Neuronal stem cell (in vitro differentiated cells): ENCODE measurements at regions not wholly inside any gene's neighbourhood (a gene's known extent, or its start where the extent isn't known, plus 50 kb on each side); places are given as distances from the start of the nearest gene placed in this dataset.

Source experiments
- DNase-seq: peaks from one replicate; pipeline ENCODE4 v3.0.0-alpha.2; 2013; ENCODE audit warnings: low spot score
- H2AFZ ChIP-seq: one replicate; pipeline ENCODE4 v1.6.1; 2013; ENCODE audit warnings: mild to moderate bottlenecking, low read length, inconsistent platforms
- H2AK5ac ChIP-seq: 2 replicates; pipeline ENCODE4 v1.6.1; 2013; ENCODE audit warnings: low read depth, mild to moderate bottlenecking, inconsistent platforms, low read length, moderate library complexity, mixed read lengths
- H2BK120ac ChIP-seq: 2 replicates; pipeline ENCODE4 v1.6.1; 2013; ENCODE audit warnings: low read depth, mild to moderate bottlenecking, inconsistent platforms, low read length, moderate library complexity, mixed read lengths
- H2BK12ac ChIP-seq: one replicate; pipeline ENCODE4 v1.6.1; 2013; ENCODE audit warnings: low read length, inconsistent platforms
- H2BK15ac ChIP-seq: 2 replicates; pipeline ENCODE4 v1.6.1; 2013; ENCODE audit warnings: mild to moderate bottlenecking, low read length, inconsistent platforms, mixed read lengths
- H2BK5ac ChIP-seq: one replicate; pipeline ENCODE4 v1.6.1; 2013; ENCODE audit warnings: inconsistent platforms, mild to moderate bottlenecking, low read length, moderate library complexity
- H3K14ac ChIP-seq: one replicate; pipeline ENCODE4 v1.6.1; 2013; ENCODE audit warnings: low read length, inconsistent platforms
- H3K18ac ChIP-seq: 2 replicates; pipeline ENCODE4 v1.6.1; 2013; ENCODE audit warnings: low read length, inconsistent platforms
- H3K23ac ChIP-seq: 2 replicates; pipeline ENCODE4 v1.6.1; 2013; ENCODE audit warnings: low read depth, mild to moderate bottlenecking, mixed read lengths, low read length, inconsistent platforms; ENCODE audit not compliant: poor library complexity
- H3K27ac ChIP-seq: replicated peaks from 3 replicates; pipeline ENCODE4 v1.5.1; 2013; ENCODE audit warnings: low read length, inconsistent platforms
- H3K27me3 ChIP-seq, 3 experiments: 2 replicates each; pipeline ENCODE4 v1.6.1; 2013; ENCODE audit warnings: low read length in 3 of 3, mild to moderate bottlenecking in 2 of 3, inconsistent platforms in 1 of 3, low read depth in 1 of 3, mixed read lengths in 1 of 3, moderate library complexity in 1 of 3; ENCODE audit not compliant: control insufficient read depth in 3 of 3, insufficient read depth in 3 of 3
- H3K36me3 ChIP-seq, 2 donors: replicated peaks in 1 of 2; 2 replicates each; pipeline ENCODE4 v1.6.1; 2013; ENCODE audit warnings: low read length in 2 of 2; ENCODE audit not compliant: control insufficient read depth in 2 of 2, insufficient read depth in 2 of 2
- H3K4ac ChIP-seq: 2 replicates; pipeline ENCODE4 v1.6.1; 2013; ENCODE audit warnings: inconsistent platforms, mild to moderate bottlenecking, low read length, moderate library complexity
- H3K4me1 ChIP-seq, 2 donors: 1 replicate in 1 of 2; 2 replicates in 1 of 2; pipeline ENCODE4 v1.6.1; 2013; ENCODE audit warnings: low read length in 2 of 2, low read depth in 1 of 2; ENCODE audit not compliant: control insufficient read depth in 2 of 2, insufficient read depth in 1 of 2
- H3K4me2 ChIP-seq: one replicate; pipeline ENCODE4 v1.6.1; 2013; ENCODE audit warnings: mild to moderate bottlenecking, low read length, inconsistent platforms; ENCODE audit not compliant: insufficient read depth, poor library complexity, severe bottlenecking
- H3K4me3 ChIP-seq, 2 donors: 2 replicates each; pipeline ENCODE4 v1.5.1; 2013; ENCODE audit warnings: low read length in 2 of 2, mild to moderate bottlenecking in 2 of 2, inconsistent platforms in 1 of 2, moderate library complexity in 1 of 2
- H3K79me1 ChIP-seq: one replicate; pipeline ENCODE4 v1.6.1; 2013; ENCODE audit warnings: low read depth, mild to moderate bottlenecking, inconsistent platforms, low read length, moderate library complexity
- H3K9ac ChIP-seq: one replicate; pipeline ENCODE4 v1.6.1; 2013; ENCODE audit warnings: mild to moderate bottlenecking, low read depth, low read length, inconsistent platforms; ENCODE audit not compliant: poor library complexity
- H3K9me3 ChIP-seq, 2 donors: replicated peaks in 1 of 2; 2 replicates each; pipeline versions ENCODE3 to v1.6.1; 2013; ENCODE audit warnings: low read length in 2 of 2, mild to moderate bottlenecking in 2 of 2, inconsistent platforms in 1 of 2, low read depth in 1 of 2, mixed read lengths in 1 of 2, moderate library complexity in 1 of 2; ENCODE audit not compliant: control insufficient read depth in 2 of 2, insufficient read depth in 1 of 2
- H4K8ac ChIP-seq: one replicate; pipeline ENCODE4 v1.6.1; 2013; ENCODE audit warnings: low read depth, mild to moderate bottlenecking, inconsistent platforms, low read length, moderate library complexity
- H4K91ac ChIP-seq: one replicate; pipeline ENCODE4 v1.6.1; 2013; ENCODE audit warnings: low read length, low read depth, mild to moderate bottlenecking, inconsistent platforms; ENCODE audit not compliant: poor library complexity
- WGBS, 2 donors: extraction: QIAGEN DNeasy Blood & Tissue Kit; methylation state at CpG; one replicate each; pipeline ENCODE4 v1.1.7; 2013; ENCODE audit warnings: missing lambda C conversion rate in 2 of 2, mixed read lengths in 1 of 2; ENCODE audit not compliant: insufficient read length in 2 of 2, insufficient replicate concordance in 1 of 2; ENCODE audit errors: extremely low coverage in 2 of 2; 5-methylcytosine and 5-hydroxymethylcytosine counted together

- H3K4ac ChIP-seq = no peak overlapping the region
- H3K79me1 ChIP-seq = no peaks in the 10 kb centered on the region
- H2AK5ac ChIP-seq = no peak overlapping the region
- no peak overlapping the region for H2BK15ac ChIP-seq
- H2BK120ac ChIP-seq = no peak overlapping the region
- H4K8ac ChIP-seq = no peak overlapping the region
- no peak for DNase-seq
- H2BK12ac ChIP-seq = no peak overlapping the region
- H3K14ac ChIP-seq = no peak overlapping the region
- H3K27ac ChIP-seq = no peak overlapping the region
- H2BK5ac ChIP-seq = no peak overlapping the region
- H3K4me3 ChIP-seq = no peak overlapping the region
- WGBS, 2 donors = no CpG with 5 or more reads among the region's 3 CpGs
- no peaks in the 10 kb centered on the region for H3K27me3 ChIP-seq
- no peak overlapping the region for H3K9ac ChIP-seq
- H4K91ac ChIP-seq = no peak overlapping the region
- H3K18ac ChIP-seq = no peak overlapping the region
- no peak overlapping the region for H3K23ac ChIP-seq
- H2AFZ ChIP-seq = no peak overlapping the region
- H3K4me2 ChIP-seq = no peak overlapping the region
- H3K4me1 ChIP-seq = peaks cover 0 to 3% of the 10 kb centered on the region in 2 donors
- no peaks in the 10 kb centered on the region for H3K36me3 ChIP-seq
- no peaks in the 10 kb centered on the region for H3K9me3 ChIP-seq
These were observed 685.5 kb downstream of the CPS1 start for GRCh38 chr2:211241891-211242290.

GRCh38 chr2:211247751-211248150 lies 691.4 kb downstream of the CPS1 start:
- Histone ChIP-seq H4K8ac (no peak overlapping the region), H3K4me2 (no peak overlapping the region), H3K79me1 (no peaks in the 10 kb centered on the region), H2BK15ac (no peak overlapping the region), H3K4ac (no peak overlapping the region), H3K18ac (no peak overlapping the region), H2BK12ac (no peak overlapping the region), H3K4me1 (peaks cover 4 to 6% of the 10 kb centered on the region in 2 donors), H2BK5ac (no peak overlapping the region), H2BK120ac (no peak overlapping the region), H2AK5ac (no peak overlapping the region), H3K27ac (no peak overlapping the region), H3K36me3 (no peaks in the 10 kb centered on the region), H3K9ac (no peak overlapping the region), H2AFZ (no peak overlapping the region), H3K14ac (no peak overlapping the region), H3K9me3 (no peaks in the 10 kb centered on the region), H4K91ac (no peak overlapping the region), H3K27me3 (no peaks in the 10 kb centered on the region), H3K4me3 (no peak overlapping the region), H3K23ac (no peak overlapping the region)
- no CpG with 5 or more reads among the region's 1 CpG for whole genome bisulfite sequencing, 2 donors
- no peak for DNase-seq

- Histone ChIP-seq H3K23ac (no peak overlapping the region), H3K4me3 (no peak overlapping the region), H3K14ac (no peak overlapping the region), H3K36me3 (no peaks in the 10 kb centered on the region), H2BK5ac (no peak overlapping the region), H3K27ac (no peak overlapping the region), H4K8ac (no peak overlapping the region), H4K91ac (no peak overlapping the region), H3K27me3 (no peaks in the 10 kb centered on the region), H2BK12ac (no peak overlapping the region), H3K4me2 (no peak overlapping the region), H3K9ac (no peak overlapping the region), H2BK120ac (no peak overlapping the region), H3K79me1 (no peaks in the 10 kb centered on the region), H3K4ac (no peak overlapping the region), H3K18ac (no peak overlapping the region), H3K9me3 (no peaks in the 10 kb centered on the region), H2AFZ (no peak overlapping the region), H2AK5ac (no peak overlapping the region), H3K4me1 (peaks cover 4 to 6% of the 10 kb centered on the region in 2 donors), H2BK15ac (no peak overlapping the region)
- no peak for DNase-seq
- WGBS, 2 donors = no CpG with 5 or more reads among the region's 2 CpGs
These were observed 692.4 kb downstream of the CPS1 start for GRCh38 chr2:211248841-211249240.

GRCh38 chr2:211251016-211251415 lies 694.6 kb downstream of the CPS1 start:
- H2BK12ac ChIP-seq = no peak overlapping the region
- H3K27ac ChIP-seq = no peak overlapping the region
- no peak overlapping the region for H3K4me2 ChIP-seq
- no peak overlapping the region for H3K4me3 ChIP-seq
- H4K91ac ChIP-seq = no peak overlapping the region
- no peaks in the 10 kb centered on the region for H3K27me3 ChIP-seq
- H3K4me1 ChIP-seq = peaks cover 4 to 6% of the 10 kb centered on the region in 2 donors
- H3K9me3 ChIP-seq = no peaks in the 10 kb centered on the region
- no peak for DNase-seq
- H3K36me3 ChIP-seq = no peaks in the 10 kb centered on the region
- H3K14ac ChIP-seq = no peak overlapping the region
- H4K8ac ChIP-seq = no peak overlapping the region
- no peak overlapping the region for H3K18ac ChIP-seq
- no peak overlapping the region for H2AK5ac ChIP-seq
- H2BK15ac ChIP-seq = no peak overlapping the region
- H3K79me1 ChIP-seq = no peaks in the 10 kb centered on the region
- H3K9ac ChIP-seq = no peak overlapping the region
- no peak overlapping the region for H2BK5ac ChIP-seq
- no peak overlapping the region for H3K23ac ChIP-seq
- H2BK120ac ChIP-seq = no peak overlapping the region
- H2AFZ ChIP-seq = peak overlapping the region; percentile 80
- WGBS, 2 donors = no CpG with 5 or more reads among the region's 2 CpGs
- H3K4ac ChIP-seq = no peak overlapping the region
